KBM-7 (cell line): ENCODE measurements at regions not wholly inside any gene's neighbourhood (a gene's known extent, or its start where the extent isn't known, plus 50 kb on each side); places are given as distances from the start of the nearest gene placed in this dataset.
"Not testable (repeated sequence)": the region's sequence is repeated elsewhere in the genome, so short reads cannot be mapped to it uniquely, and the experiment has no call there.

Experiments
- DNase-seq: peaks from one replicate; pipeline ENCODE4 v3.0.0-alpha.2; 2015
- in situ Hi-C: fragments of 300-500 bp; cut with MboI; formaldehyde crosslinking; loops from 2 replicates; pipeline ENCODE4 v1.14.3; 2020; ENCODE audit warnings: low sequenced_read_pairs, low pct_unique_long_range_greater_than_20kb, mixed read lengths

DNA sequence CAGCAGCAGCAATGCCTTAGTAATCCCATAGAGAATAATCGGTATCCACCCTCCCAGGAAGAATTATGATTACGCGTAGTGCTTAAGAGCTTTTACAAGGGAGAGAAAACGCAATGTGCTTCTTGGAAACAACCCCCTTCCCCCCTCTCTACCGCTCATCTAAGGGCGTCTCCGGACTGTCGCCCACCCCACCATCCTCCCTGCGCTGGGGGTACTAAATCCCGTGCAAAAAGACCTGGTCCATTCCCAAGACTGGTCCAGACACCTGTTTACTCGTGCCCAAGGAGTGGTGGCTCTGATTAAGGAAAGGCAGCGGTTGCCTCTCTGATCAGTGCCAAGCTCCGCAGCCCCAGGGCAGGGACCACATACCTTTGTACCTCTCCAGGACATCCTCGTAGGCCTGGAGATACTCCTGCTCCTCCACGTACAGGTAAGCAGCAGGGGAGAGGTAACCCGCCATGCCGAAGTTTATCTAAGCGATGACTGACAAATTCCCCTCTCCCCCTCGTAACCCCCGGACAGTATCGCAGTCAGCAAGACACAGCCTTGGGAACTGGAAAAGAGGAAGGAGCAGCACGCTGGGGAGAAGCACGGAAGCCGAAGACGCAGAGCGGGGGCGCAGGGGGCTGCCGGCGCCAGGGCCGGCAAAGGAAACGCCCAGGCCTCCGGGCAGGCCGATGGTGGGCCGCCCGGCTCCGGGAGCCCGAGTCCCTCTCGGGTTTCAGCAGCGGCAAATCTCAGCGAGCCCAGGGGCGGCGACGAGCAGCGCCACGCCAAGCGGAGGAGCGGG lies 112.0 kb upstream of the BEND6 start:
- peak; percentile 85 for DNase-seq
- in situ Hi-C loops, result no loop called here

DNA sequence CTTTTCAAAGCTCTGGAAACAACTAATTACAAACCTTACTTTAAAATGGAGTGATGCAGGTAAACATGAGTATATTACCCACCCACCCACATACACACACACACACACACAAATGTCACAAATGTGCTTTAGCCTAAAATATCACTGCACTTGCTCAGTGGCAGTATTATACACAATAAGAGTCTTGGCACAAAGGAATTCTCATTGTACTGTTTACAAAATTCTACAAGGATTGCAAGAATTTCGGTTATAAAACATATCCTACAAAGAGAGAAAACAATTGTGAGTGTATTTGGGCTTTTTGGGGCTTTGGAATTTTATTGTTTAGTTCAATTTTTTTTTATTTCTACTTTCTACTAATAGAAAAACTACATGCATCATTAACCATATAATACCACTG lies 113.2 kb upstream of the BEND6 start:
- in situ Hi-C loops, result no loop called here
- DNase-seq, result no peak

DNA sequence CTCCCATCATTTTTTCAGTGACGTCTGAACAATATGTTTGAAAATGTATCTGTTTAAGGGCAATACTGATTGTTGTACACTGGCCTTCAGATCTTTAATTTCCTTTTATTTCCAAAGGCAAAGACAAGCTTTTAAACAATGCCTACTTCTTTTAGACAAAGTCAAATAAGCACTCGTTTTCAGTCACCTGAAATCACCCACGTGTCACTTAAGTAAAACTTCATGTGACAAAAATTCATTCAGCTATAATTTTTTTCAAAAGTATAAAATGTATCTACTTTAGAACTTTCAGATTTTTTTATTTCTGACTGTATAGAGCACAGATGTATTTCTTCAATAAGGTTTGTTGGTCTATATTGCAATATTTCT lies 113.5 kb upstream of the BEND6 start:
- no peak for DNase-seq
- in situ Hi-C loops, result no loop called here

DNA sequence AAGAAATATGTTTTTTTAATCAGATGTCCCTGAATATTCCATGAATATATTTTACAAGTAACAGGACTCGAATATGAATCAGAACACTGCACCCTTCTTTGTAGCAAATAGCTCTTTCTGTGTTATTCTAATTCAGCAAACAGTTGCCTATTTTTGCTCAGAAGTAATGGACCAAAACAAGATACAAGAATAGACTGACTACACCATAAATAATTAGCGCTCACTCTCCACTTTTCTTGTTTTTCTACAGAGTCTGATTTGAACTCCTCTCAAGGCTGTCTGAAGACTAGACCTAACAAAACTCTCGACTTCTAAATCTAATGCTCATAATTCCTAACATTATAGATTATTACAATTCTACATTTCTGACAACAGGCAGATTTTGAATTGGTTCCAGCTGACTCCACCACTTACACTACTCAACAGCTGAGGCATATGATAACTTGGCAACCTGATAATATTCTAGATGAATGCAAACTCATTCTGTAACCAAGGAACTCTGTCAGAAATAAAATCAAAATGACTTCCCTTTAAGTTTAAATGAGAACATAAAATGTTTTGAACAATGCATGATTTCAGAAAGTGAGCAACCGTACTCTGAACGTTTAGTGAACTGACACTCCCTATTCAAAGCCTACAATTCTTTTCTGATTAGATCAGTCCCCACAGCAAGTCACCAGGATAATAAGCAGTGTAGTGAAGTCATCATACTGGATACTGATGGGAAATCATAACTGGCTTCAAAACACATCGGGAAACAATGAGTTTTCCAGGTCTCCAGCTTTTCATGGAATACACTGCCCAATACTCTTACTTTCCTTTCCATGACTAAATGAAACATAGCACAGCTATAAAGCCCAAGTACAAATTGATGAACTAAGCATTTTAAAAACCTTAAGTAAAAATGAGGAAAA lies 114.2 kb upstream of the BEND6 start:
- in situ Hi-C loops, result no loop called here
- DNase-seq, result peak; percentile 16

DNA sequence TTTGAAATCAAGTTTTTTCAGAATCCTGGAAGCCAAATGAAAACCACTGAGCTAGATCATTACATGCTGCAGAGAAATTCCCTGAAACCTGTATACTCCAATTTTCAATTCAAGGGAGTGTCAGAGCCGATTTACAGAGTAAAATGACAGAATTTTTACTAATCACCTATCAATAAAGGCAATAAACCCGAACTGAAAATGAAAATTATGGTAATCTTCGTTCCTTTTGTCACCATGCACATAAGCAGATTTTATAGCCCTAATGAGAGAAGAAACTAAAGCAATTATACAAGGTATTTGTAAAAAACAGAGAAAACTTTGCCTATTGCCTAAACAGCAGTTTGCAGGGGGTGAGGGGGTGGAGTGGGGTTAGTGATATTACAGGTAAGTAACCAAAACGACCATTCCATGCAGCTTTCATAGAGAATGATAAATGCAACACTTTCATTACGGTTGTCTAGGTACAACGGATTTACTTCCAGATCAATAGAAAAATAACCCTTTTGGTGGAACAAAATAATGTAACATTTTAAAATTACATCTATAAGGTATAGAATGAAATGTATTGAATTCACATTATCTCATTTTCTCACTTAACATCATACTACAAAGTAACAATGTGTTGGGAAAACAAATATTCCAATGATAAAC lies 115.2 kb upstream of the BEND6 start:
- in situ Hi-C loops, result no loop called here
- DNase-seq, result no peak

DNA sequence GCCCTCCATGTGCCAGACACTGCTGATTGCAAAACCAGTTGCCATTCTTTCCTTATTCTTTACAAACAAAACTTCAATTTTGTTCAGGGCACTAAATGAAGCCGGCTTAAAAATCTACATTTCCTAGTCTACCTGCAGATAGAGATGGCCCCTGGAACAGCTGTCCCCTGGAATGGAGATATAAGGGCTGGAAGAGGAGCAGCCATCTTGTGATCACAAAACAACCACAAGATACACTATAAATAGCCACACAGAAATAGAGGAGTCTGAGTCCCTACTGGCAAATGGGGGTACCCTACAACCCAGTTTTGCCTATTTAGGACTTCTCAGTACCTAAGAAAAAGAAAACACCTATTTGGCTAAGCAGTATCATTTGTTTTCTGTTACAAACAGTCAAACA lies 115.9 kb upstream of the BEND6 start:
- DNase-seq, result no peak
- in situ Hi-C loops, result no loop called here

DNA sequence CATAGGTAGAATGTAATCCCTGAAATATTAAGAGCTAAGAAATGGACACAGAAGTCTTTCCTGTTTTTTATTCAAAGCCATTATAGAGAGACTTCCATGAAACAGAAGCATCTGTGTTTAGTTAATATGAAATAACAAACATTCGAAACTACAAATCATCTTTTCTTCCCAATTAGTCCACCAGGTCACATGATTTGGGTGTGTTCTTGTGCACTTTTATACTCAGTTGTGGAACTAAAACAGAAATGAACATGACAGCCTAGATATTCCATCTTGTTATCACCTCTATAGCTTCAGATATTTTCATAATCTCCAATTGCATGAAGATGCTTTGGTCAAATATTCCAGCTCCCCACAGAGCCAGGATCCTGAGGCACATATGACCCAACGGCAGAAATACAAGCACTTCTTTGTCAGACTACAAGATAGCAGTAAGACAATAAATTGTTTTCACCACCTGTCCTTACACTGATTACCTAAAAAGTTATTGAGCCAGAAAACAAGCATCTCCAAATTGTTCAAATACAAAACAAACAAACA lies 116.8 kb upstream of the BEND6 start:
- DNase-seq, result no peak
- in situ Hi-C loops, result no loop called here

DNA sequence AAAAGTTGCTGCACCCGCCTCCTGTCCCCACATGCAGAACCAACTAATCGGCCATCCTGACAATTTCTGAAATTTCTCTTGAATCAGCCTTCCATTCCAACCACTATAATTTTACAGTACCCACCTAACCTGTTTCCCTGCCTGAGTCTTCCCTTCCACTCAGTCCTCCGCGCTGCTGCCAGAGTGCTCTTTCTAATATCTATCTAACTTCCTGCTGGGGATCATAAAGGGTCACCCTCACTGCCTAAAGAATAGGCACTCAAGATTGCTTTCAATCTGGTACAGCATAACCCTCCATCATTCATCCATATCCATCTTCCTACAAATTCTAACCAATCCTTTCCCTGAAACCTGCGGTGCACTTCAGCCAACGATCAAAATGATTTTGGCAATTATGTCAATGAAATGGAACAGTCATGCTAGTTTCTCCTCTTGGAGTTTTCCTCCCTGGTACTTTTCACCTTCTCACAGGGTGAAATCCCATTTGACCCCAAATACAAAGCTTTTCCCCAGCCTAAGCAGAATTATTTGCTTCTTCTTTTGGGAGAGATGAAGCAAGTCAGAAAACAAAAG lies 117.5 kb upstream of the BEND6 start:
- DNase-seq, result no peak
- in situ Hi-C loops, result no loop called here

DNA sequence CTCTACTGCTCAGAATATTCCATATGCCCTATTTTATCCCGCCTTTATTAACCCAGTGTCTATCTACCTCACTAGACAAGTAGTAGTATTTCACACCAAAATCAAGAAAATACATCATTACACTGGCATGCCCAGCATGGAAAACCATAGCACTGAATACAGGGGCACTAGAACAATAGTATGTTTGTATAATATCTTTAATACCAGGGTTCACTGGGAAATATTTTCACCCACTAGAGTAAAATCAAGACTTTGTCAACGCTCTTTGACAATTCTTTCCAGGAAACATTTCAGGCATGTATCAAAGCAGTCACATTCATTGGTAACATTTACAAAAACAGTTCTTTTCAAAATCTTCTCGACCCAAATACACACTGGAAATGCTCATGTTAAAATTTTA lies 119.3 kb upstream of the BEND6 start:
- in situ Hi-C loops, result no loop called here
- no peak for DNase-seq

DNA sequence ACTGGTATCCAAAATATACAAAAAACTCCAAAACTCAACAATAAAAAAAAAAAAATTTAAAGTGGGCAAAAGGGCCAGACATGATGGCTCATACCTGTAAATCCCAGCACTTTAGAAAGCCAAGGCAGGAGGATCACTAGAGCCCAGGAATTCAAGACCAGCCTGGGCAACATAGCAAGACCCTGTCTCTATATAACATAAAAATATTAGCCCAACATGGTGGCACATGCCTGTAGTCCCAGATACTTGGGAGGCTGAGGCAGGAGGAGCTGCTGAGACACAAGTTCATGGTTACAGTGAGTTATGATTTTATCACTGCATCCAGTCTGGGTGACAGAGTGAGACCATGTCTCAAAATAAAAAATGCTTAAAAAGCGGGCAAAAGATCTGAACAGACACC lies 121.0 kb upstream of the BEND6 start:
- in situ Hi-C loops, result no loop called here
- DNase-seq, result no peak

DNA sequence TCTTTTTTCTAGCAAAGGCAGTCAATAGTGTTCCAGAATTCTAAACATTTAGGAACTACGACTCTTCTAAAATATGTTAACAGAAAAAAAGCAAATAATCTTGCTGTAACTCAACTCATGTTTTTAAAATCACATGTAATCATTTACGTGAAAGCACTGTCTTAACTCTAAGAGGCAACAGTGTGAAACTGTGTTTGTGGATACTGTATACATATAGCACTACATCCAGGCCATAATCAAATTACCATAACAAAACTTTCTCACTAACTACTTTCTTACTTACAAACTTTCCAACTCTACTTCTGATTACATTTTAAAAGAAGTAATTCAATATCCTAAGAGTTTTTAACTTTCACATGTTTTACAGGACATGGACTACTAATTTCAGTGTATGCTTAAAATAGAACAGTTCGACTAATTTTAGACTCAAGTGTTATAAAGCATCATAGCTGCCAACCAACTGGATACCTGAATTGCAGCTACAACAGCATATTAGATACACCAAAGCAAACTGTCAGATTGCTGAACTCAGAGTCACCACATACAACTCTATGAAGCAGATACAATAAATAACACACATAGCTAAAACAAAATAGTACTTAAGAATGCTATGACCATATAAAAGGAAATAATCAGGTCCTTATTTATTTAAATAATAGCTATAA lies 121.6 kb upstream of the BEND6 start:
- DNase-seq, result no peak
- in situ Hi-C loops, result no loop called here

DNA sequence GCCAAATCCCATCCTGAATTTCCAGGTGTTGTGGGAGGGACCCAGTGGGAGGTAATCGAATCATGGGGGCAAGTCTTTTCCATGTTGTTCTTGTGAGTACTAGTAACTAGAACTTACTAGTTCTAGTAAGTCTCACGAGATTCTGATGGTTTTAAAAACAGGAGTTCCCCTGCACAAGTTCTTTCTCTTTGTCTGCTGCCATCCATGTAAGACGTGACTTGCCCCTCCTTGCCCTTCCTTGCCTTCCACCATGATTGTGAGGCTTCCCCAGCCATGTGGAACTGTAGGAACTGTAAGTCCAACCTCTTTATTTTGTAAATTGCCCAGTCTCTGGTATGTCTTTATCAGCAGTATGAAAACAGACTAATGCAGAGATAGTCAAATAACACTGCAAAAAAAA lies 122.7 kb upstream of the BEND6 start:
- in situ Hi-C loops, result no loop called here
- DNase-seq, result no peak

DNA sequence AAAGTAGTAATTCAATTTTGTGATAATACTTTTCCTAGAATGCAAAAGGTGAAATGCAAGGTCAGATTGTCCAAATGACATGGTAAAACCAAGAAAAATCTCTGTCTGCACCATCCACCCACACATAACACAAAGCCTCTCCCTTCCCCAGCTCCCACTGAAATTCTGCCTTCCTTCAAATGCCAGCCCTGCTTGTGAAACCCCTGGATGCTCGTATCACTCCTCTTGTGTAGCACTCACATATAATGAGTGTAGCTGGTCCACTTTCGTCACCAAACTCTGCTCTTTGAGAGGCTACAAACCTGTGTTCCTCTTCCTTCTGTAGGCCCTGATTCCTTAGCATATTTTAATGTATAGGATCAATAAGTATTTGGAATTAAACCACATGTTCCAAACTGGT lies 123.6 kb upstream of the BEND6 start:
- in situ Hi-C loops, result no loop called here
- no peak for DNase-seq

DNA sequence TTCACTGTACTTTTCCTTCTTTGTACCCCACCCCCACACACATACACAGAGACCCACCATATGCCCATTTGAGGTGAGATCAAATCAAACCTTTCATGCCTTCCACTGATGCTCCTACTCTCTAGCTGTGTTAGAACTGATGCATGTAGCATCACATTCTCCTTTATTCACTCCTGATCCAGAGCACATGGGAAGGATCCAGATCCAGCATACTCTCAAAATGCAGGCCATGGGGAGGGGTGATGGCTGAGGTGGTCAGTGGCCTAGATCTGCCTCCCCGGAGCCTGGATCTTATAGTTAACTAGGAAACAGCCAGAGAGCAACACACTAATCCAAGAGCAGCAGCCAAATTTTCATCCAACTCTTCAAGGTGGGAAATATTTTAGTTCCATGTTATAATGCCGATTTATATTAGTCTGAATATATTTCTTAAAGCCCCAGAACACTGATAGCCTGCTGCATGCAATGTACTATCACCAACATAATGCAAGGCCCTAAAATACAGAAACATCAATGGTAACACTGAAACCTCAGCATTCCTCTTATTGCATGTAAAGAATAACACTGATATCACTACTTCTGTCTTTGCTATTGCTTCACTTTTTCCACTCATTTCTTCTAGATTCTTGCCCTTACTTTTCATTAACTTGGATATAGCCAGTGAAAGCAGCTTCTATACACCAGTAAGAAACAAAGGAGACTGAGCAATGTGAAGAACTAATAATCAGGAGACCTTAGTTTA lies 126.8 kb upstream of the BEND6 start:
- DNase-seq, result no peak
- in situ Hi-C loops, result no loop called here

DNA sequence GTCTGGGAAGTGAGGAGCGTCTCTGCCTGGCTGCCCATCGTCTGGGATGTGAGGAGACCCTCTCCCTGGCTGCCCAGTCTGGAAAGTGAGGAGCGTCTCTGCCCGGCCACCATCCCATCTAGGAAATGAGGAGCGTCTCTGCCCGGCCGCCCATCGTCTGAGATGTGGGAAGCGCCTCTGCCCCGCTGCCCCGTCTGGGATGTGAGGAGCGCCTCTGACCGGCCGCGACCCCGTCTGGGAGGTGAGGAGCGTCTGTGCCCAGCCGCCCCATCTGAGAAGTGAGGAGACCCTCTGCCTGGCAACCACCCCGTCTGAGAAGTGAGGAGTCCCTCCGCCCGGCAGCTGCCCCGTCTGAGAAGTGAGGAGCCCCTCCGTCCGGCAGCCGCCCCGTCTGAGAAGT lies 130.5 kb upstream of the BEND6 start:
- in situ Hi-C loops, DNase-seq: not testable (repeated sequence)

DNA sequence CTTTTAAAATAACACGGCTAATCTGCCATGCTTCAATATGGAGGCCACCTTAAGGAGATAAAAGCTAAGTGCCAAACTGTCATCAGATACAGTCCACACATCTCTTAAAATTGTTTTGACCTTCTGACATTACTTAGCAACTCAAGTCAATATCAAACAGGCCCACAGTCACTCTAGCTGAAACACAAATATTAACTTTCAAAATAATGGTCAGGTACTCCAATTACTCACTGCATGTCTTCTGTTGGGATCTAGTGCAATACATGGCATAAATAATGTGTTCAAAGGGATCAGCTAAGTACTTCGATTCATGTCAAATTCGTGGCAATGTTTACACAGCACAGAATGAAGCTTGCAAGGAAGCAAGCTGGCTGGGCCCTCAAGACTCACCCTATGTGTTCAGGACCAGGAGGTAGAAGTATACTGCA lies 133.9 kb upstream of the BEND6 start:
- in situ Hi-C loops, result no loop called here

DNA sequence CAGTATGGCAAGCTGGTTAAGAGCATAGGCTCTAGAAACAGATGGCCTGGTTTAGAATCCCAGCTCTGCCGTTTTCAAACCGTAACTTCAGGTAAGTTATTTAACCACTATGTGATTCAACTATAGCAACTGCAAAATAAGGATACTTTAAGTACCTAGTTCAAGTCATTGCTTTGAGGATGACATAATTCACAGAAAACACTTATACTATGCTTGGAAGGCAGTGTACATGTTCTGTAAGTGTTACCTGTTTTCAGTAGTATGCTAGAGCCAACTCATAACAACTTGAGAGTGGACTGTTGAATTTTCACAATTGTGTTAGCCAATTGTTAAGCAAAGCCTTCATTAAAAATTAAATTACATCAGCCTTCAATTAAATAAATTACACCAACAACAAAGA lies 134.8 kb upstream of the BEND6 start:
- DNase-seq, result no peak
- in situ Hi-C loops, result no loop called here

More for the DNA sequence above, 133.9 kb upstream of the BEND6 start:
- DNase-seq, result no peak

DNA sequence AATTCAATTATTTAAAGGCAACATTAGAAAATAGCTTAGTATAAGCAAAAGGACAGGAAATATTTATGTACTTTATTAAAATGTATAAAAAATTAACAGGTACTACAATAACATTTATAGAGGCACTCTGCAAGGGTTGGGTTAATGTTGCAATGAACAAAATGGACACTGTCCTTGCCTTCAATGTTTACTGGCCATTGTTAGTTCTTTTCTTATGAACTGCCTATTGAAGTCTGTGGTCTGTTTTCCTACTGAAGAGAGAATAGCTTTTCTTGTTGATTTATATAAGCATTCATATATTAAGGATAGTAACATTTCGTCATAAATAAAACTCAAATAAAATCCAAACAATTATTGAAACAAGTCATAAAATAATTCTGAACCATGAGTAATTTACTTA lies 135.3 kb upstream of the BEND6 start:
- DNase-seq, result no peak
- in situ Hi-C loops, result no loop called here
